Stimulated activated naive CD4-positive, alpha-beta T cell (primary cell): ENCODE measurements at regions not wholly inside any gene's neighbourhood (a gene's known extent, or its start where the extent isn't known, plus 50 kb on each side); places are given as distances from the start of the nearest gene placed in this dataset.
"Not testable (repeated sequence)": the region's sequence is repeated elsewhere in the genome, so short reads cannot be mapped to it uniquely, and the experiment has no call there.

Experiments
- DNase-seq, 6 experiments: peaks; one replicate each; lab custom pipeline; 2025; lab: John Stamatoyannopoulos, UW

- DNase-seq = no peak
Measured at GRCh38 chr1:30569384-30569783, 154.0 kb downstream of the MATN1 start.

GRCh38 chr1:30562559-30562958, 160.8 kb downstream of the MATN1 start:
- DNase-seq = no peak

- no peak for DNase-seq
Measured at GRCh38 chr1:30551603-30552002, 171.8 kb downstream of the MATN1 start.

GRCh38 chr1:30550365-30551220, 172.8 kb downstream of the MATN1 start:
- DNase-seq = no peak

GRCh38 chr1:30549872-30550271, 173.5 kb downstream of the MATN1 start:
- DNase-seq = not testable (repeated sequence)

GRCh38 chr1:30548294-30548693, 175.1 kb downstream of the MATN1 start:
- no peak for DNase-seq

GRCh38 chr1:30547326-30547725, 176.1 kb downstream of the MATN1 start:
- not testable (repeated sequence) for DNase-seq

- no peak for DNase-seq
Measured at GRCh38 chr1:30545365-30545764, 178.0 kb downstream of the MATN1 start.

- no peak for DNase-seq
Measured at GRCh38 chr1:30541721-30542485, 181.5 kb downstream of the MATN1 start.

GRCh38 chr1:30540611-30541192, 182.7 kb downstream of the MATN1 start:
- no peak for DNase-seq

GRCh38 chr1:30539884-30540283, 183.5 kb downstream of the MATN1 start:
- no peak for DNase-seq

- DNase-seq = no peak
Measured at GRCh38 chr1:30538993-30539867, 184.2 kb downstream of the MATN1 start.

GRCh38 chr1:30538226-30538992, 185.0 kb downstream of the MATN1 start:
- DNase-seq = no peak

GRCh38 chr1:30537279-30537678, 186.1 kb downstream of the MATN1 start:
- no peak for DNase-seq

GRCh38 chr1:30536530-30536929, 186.9 kb downstream of the MATN1 start:
- no peak for DNase-seq

- no peak for DNase-seq
Measured at GRCh38 chr1:30535595-30536325, 187.6 kb downstream of the MATN1 start.

GRCh38 chr1:30534551-30534940, 188.8 kb downstream of the MATN1 start:
- no peak for DNase-seq

GRCh38 chr1:30533796-30534550, 189.4 kb downstream of the MATN1 start:
- DNase-seq = no peak

GRCh38 chr1:30533141-30533540, 190.2 kb downstream of the MATN1 start:
- no peak for DNase-seq

GRCh38 chr1:30532621-30533020, 190.8 kb downstream of the MATN1 start:
- no peak for DNase-seq
